Osteocyte (in vitro differentiated cells): ENCODE measurements at regions not wholly inside any gene's neighbourhood (a gene's known extent, or its start where the extent isn't known, plus 50 kb on each side); places are given as distances from the start of the nearest gene placed in this dataset.

Experiments
- DNase-seq: peaks from one replicate; pipeline ENCODE4 v3.0.0; 2021; ENCODE audit warnings: mixed read lengths; ENCODE audit not compliant: unreplicated experiment; ENCODE audit errors: extremely low spot score
- H3K27ac Mint-ChIP-seq: one replicate; pipeline ENCODE4 v1.8.0; 2021; ENCODE audit warnings: mild to moderate bottlenecking, mixed read lengths; ENCODE audit not compliant: unreplicated experiment
- H3K27me3 Mint-ChIP-seq: one replicate; pipeline ENCODE4 v1.8.0; 2021; ENCODE audit warnings: mixed read lengths; ENCODE audit not compliant: unreplicated experiment
- H3K36me3 Mint-ChIP-seq: one replicate; pipeline ENCODE4 v1.8.0; 2021; ENCODE audit warnings: mixed read lengths; ENCODE audit not compliant: unreplicated experiment
- H3K4me1 Mint-ChIP-seq: one replicate; pipeline ENCODE4 v1.8.0; 2021; ENCODE audit warnings: mixed read lengths; ENCODE audit not compliant: unreplicated experiment
- H3K4me3 Mint-ChIP-seq: one replicate; pipeline ENCODE4 v1.8.0; 2021; ENCODE audit warnings: mild to moderate bottlenecking, moderate library complexity, mixed read lengths; ENCODE audit not compliant: unreplicated experiment
- H3K9me3 Mint-ChIP-seq: one replicate; pipeline ENCODE4 v1.8.0; 2021; ENCODE audit warnings: mixed read lengths; ENCODE audit not compliant: unreplicated experiment
- CTCF ChIP-seq: fragments of 200-600 bp; sonication (generic); IDR thresholded peaks from 2 replicates; pipeline ENCODE4 v1.5.0; 2021; ENCODE audit warnings: antibody characterized with exemption, mild to moderate bottlenecking, moderate library complexity

- TF ChIP-seq CTCF = no peak
- H3K9me3 Mint-ChIP-seq = no peaks in the 10 kb centered on the region
- H3K36me3 Mint-ChIP-seq = no peaks in the 10 kb centered on the region
- no peak overlapping the region for H3K27ac Mint-ChIP-seq
- no peak for DNase-seq
- H3K4me1 Mint-ChIP-seq = peaks cover 6% of the 10 kb centered on the region
- H3K27me3 Mint-ChIP-seq = no peaks in the 10 kb centered on the region
- no peak overlapping the region for H3K4me3 Mint-ChIP-seq
These were observed 116.5 kb upstream of the MSX2 start for GRCh38 chr5:174607916-174608315.

- Mint-ChIP-seq H3K36me3 (no peaks in the 10 kb centered on the region), H3K4me3 (no peak overlapping the region), H3K9me3 (no peaks in the 10 kb centered on the region), H3K27me3 (no peaks in the 10 kb centered on the region), H3K27ac (no peak overlapping the region), H3K4me1 (peaks cover 8% of the 10 kb centered on the region)
- DNase-seq = no peak
- TF ChIP-seq CTCF = no peak
These were observed 115.7 kb upstream of the MSX2 start for GRCh38 chr5:174608631-174609097.

- DNase-seq = no peak
- TF ChIP-seq CTCF = no peak
- H3K36me3 Mint-ChIP-seq = no peaks in the 10 kb centered on the region
- H3K4me1 Mint-ChIP-seq = peaks cover 8% of the 10 kb centered on the region
- no peaks in the 10 kb centered on the region for H3K9me3 Mint-ChIP-seq
- no peak overlapping the region for H3K4me3 Mint-ChIP-seq
- no peaks in the 10 kb centered on the region for H3K27me3 Mint-ChIP-seq
- H3K27ac Mint-ChIP-seq = no peak overlapping the region
These were observed 115.3 kb upstream of the MSX2 start for GRCh38 chr5:174609116-174609515.

- H3K27me3 Mint-ChIP-seq = no peaks in the 10 kb centered on the region
- DNase-seq = no peak
- peaks cover 8% of the 10 kb centered on the region for H3K4me1 Mint-ChIP-seq
- H3K9me3 Mint-ChIP-seq = peaks cover 4% of the 10 kb centered on the region
- H3K4me3 Mint-ChIP-seq = no peak overlapping the region
- no peaks in the 10 kb centered on the region for H3K36me3 Mint-ChIP-seq
- no peak for TF ChIP-seq CTCF
- no peak overlapping the region for H3K27ac Mint-ChIP-seq
These were observed 113.4 kb upstream of the MSX2 start for GRCh38 chr5:174610968-174611367.

- no peak for DNase-seq
- peaks cover 7% of the 10 kb centered on the region for H3K4me1 Mint-ChIP-seq
- no peak overlapping the region for H3K4me3 Mint-ChIP-seq
- no peaks in the 10 kb centered on the region for H3K27me3 Mint-ChIP-seq
- H3K36me3 Mint-ChIP-seq = no peaks in the 10 kb centered on the region
- H3K27ac Mint-ChIP-seq = no peak overlapping the region
- TF ChIP-seq CTCF = no peak
- peaks cover 4% of the 10 kb centered on the region for H3K9me3 Mint-ChIP-seq
These were observed 111.7 kb upstream of the MSX2 start for GRCh38 chr5:174612686-174613085.
